BJ (cell line): ENCODE measurements at regions not wholly inside any gene's neighbourhood (a gene's known extent, or its start where the extent isn't known, plus 50 kb on each side); places are given as distances from the start of the nearest gene placed in this dataset.

Source experiments
- CTCF ChIA-PET: fragments of 350-600 bp; formaldehyde crosslinking; extraction: SDS; loops from one replicate; lab custom pipeline; 2021; ENCODE audit warnings: antibody characterized with exemption, inconsistent platforms; lab: Yijun Ruan, JAX
- POLR2A ChIA-PET: fragments of 300-600 bp; sonication (Branson Sonifier 250); formaldehyde crosslinking; extraction: SDS; loops from one replicate; lab custom pipeline; 2021; ENCODE audit warnings: antibody characterized with exemption; lab: Charles Lee
- DNase-seq: peaks from one replicate; pipeline ENCODE4 v3.0.0-alpha.2; 2011; ENCODE audit warnings: low read depth
- H3K27me3 ChIP-seq: 2 replicates; pipeline ENCODE4 v1.6.0; 2011; ENCODE audit warnings: low read length; ENCODE audit not compliant: control insufficient read depth, insufficient read depth
- H3K36me3 ChIP-seq: 2 replicates; pipeline ENCODE4 v1.5.1; 2011; ENCODE audit warnings: low read length; ENCODE audit not compliant: control insufficient read depth, insufficient read depth
- H3K4me3 ChIP-seq: 2 replicates; pipeline ENCODE4 v1.5.1; 2011; ENCODE audit warnings: low read depth, mild to moderate bottlenecking, control low read depth, low read length
- CTCF ChIP-seq: IDR thresholded peaks from 2 replicates; pipeline ENCODE4 v1.5.1; 2011; ENCODE audit warnings: low read depth, mild to moderate bottlenecking, control low read depth, inconsistent platforms, low read length, moderate library complexity; ENCODE audit not compliant: insufficient read depth

GRCh38 chr1:56374026-56374974 lies 205.1 kb downstream of the PLPP3 start:
- no peaks in the 10 kb centered on the region for H3K27me3 ChIP-seq
- H3K36me3 ChIP-seq = no peaks in the 10 kb centered on the region
- H3K4me3 ChIP-seq = no peak overlapping the region
- ChIA-PET POLR2A (no interaction called here), CTCF (interaction anchor here (1.1 kb wide), 1 partner anchor 22 kb away, joined by 3 read pairs; no protein-coding TSS in a partner anchor)
- DNase-seq = no peak
- no peak for TF ChIP-seq CTCF

- ChIA-PET POLR2A (no interaction called here), CTCF (no interaction called here)
- no peak for TF ChIP-seq CTCF
- no peaks in the 10 kb centered on the region for H3K36me3 ChIP-seq
- no peak for DNase-seq
- no peak overlapping the region for H3K4me3 ChIP-seq
- no peaks in the 10 kb centered on the region for H3K27me3 ChIP-seq
Observed at GRCh38 chr1:56370513-56370912, 208.8 kb downstream of the PLPP3 start.

- ChIA-PET POLR2A (no interaction called here), CTCF (interaction anchor here (1.2 kb wide), 1 partner anchor 10 kb away, joined by 3 read pairs; no protein-coding TSS in a partner anchor)
- Histone ChIP-seq H3K27me3 (no peaks in the 10 kb centered on the region), H3K4me3 (no peak overlapping the region), H3K36me3 (no peaks in the 10 kb centered on the region)
- DNase-seq = no peak
- no peak for TF ChIP-seq CTCF
Observed at GRCh38 chr1:56363007-56363770, 216.2 kb downstream of the PLPP3 start.

- POLR2A ChIA-PET = no interaction called here
- TF ChIP-seq CTCF = no peak
- CTCF ChIA-PET = no interaction called here
Observed at GRCh38 chr1:56360021-56360420, 219.3 kb downstream of the PLPP3 start.

GRCh38 chr1:56359056-56359455 lies 220.3 kb downstream of the PLPP3 start:
- H3K4me3 ChIP-seq = no peak overlapping the region
- no peaks in the 10 kb centered on the region for H3K36me3 ChIP-seq
- ChIA-PET POLR2A (no interaction called here), CTCF (no interaction called here)
- DNase-seq = no peak
- H3K27me3 ChIP-seq = no peaks in the 10 kb centered on the region
- no peak for TF ChIP-seq CTCF

More at GRCh38 chr1:56360021-56360420, 219.3 kb downstream of the PLPP3 start:
- no peaks in the 10 kb centered on the region for H3K27me3 ChIP-seq
- no peak overlapping the region for H3K4me3 ChIP-seq
- no peaks in the 10 kb centered on the region for H3K36me3 ChIP-seq
- no peak for DNase-seq
